SK-N-MC (cell line): ENCODE measurements at regions not wholly inside any gene's neighbourhood (a gene's known extent, or its start where the extent isn't known, plus 50 kb on each side); places are given as distances from the start of the nearest gene placed in this dataset.

Source experiments
- EZH2 ChIP-seq: fragments of 200-600 bp; sonication (generic); IDR thresholded peaks from one replicate; pipeline ENCODE4 v1.6.1; 2017; ENCODE audit warnings: antibody characterized with exemption
- POLR2AphosphoS5 ChIP-seq: IDR thresholded peaks from 2 replicates; pipeline ENCODE4 v1.6.1; 2012; ENCODE audit warnings: mild to moderate bottlenecking, low read depth, low read length, borderline replicate concordance

- no peak for TF ChIP-seq POLR2AphosphoS5
- TF ChIP-seq EZH2 = no peak
Observed at GRCh38 chr1:192448026-192448578, 127.5 kb upstream of the RGS1 start.
